ENCODE measurements at regions not wholly inside any gene's neighbourhood (a gene's known extent, or its start where the extent isn't known, plus 50 kb on each side); places are given as distances from the start of the nearest gene placed in this dataset.

- TF ChIP-seq POLR2AphosphoS5 (IDR thresholded peaks at IDR 0.05; ENCODE audit: low read depth, low read length) = no peak
- no peak for TF ChIP-seq TAF1 (IDR thresholded peaks at IDR 0.05; ENCODE audit: borderline replicate concordance, insufficient read depth, low read length)
- TF ChIP-seq REST (IDR thresholded peaks at IDR 0.05; ENCODE audit: insufficient read depth in 1 of 2, low read depth in 2 of 2, low read length in 2 of 2) = no peak
- no peak for TF ChIP-seq FOXP2 (optimal IDR thresholded peaks at IDR 0.05; ENCODE audit: borderline replicate concordance, extremely low read depth, extremely low read length, insufficient read depth)
- TF ChIP-seq SIN3A (IDR thresholded peaks at IDR 0.05; ENCODE audit: borderline replicate concordance, insufficient read depth, low read length) = no peak
These were observed 219.2 kb upstream of the HDAC9 start for GRCh38 chr7:18276380-18276779.

GRCh38 chr7:18278316-18278715, 217.2 kb upstream of the HDAC9 start:
- TF ChIP-seq FOXP2 (optimal IDR thresholded peaks at IDR 0.05; ENCODE audit: borderline replicate concordance, extremely low read depth, extremely low read length, insufficient read depth) = no peak
- no peak for TF ChIP-seq POLR2AphosphoS5 (IDR thresholded peaks at IDR 0.05; ENCODE audit: low read depth, low read length)
- TF ChIP-seq REST (IDR thresholded peaks at IDR 0.05; ENCODE audit: insufficient read depth in 1 of 2, low read depth in 2 of 2, low read length in 2 of 2) = no peak
- no peak for TF ChIP-seq TAF1 (IDR thresholded peaks at IDR 0.05; ENCODE audit: borderline replicate concordance, insufficient read depth, low read length)
- TF ChIP-seq SIN3A (IDR thresholded peaks at IDR 0.05; ENCODE audit: borderline replicate concordance, insufficient read depth, low read length) = no peak

GRCh38 chr7:18283045-18283444, 212.5 kb upstream of the HDAC9 start:
- TF ChIP-seq SIN3A (IDR thresholded peaks at IDR 0.05; ENCODE audit: borderline replicate concordance, insufficient read depth, low read length) (no peak), TAF1 (IDR thresholded peaks at IDR 0.05; ENCODE audit: borderline replicate concordance, insufficient read depth, low read length) (no peak), POLR2AphosphoS5 (IDR thresholded peaks at IDR 0.05; ENCODE audit: low read depth, low read length) (no peak), FOXP2 (optimal IDR thresholded peaks at IDR 0.05; ENCODE audit: borderline replicate concordance, extremely low read depth, extremely low read length, insufficient read depth) (no peak), REST (IDR thresholded peaks at IDR 0.05; ENCODE audit: insufficient read depth in 1 of 2, low read depth in 2 of 2, low read length in 2 of 2) (no peak)

GRCh38 chr7:18287482-18287881, 208.1 kb upstream of the HDAC9 start:
- no peak for TF ChIP-seq FOXP2 (optimal IDR thresholded peaks at IDR 0.05; ENCODE audit: borderline replicate concordance, extremely low read depth, extremely low read length, insufficient read depth)
- TF ChIP-seq POLR2AphosphoS5 (IDR thresholded peaks at IDR 0.05; ENCODE audit: low read depth, low read length) = no peak
- TF ChIP-seq SIN3A (IDR thresholded peaks at IDR 0.05; ENCODE audit: borderline replicate concordance, insufficient read depth, low read length) = no peak
- TF ChIP-seq REST (IDR thresholded peaks at IDR 0.05; ENCODE audit: insufficient read depth in 1 of 2, low read depth in 2 of 2, low read length in 2 of 2) = no peak
- no peak for TF ChIP-seq TAF1 (IDR thresholded peaks at IDR 0.05; ENCODE audit: borderline replicate concordance, insufficient read depth, low read length)

Measured in PFSK-1 (cell line).